PC-9 (cell line): ENCODE measurements at regions not wholly inside any gene's neighbourhood (a gene's known extent, or its start where the extent isn't known, plus 50 kb on each side); places are given as distances from the start of the nearest gene placed in this dataset.
A peak's percentile ranks its signal among the peaks of the same experiment; 100 is the strongest.

ENCODE experiments used
- BruUV-seq: library from RNA; stranded (reverse); fragments of 400-500 nt; replicated peaks from 2 replicates; lab custom pipeline; 2021; lab: Mats Ljungman, UMichigan
- CTCF ChIA-PET: fragments of 300-600 bp; sonication (Branson Sonifier 250); formaldehyde crosslinking; loops from one replicate; lab custom pipeline; 2022; ENCODE audit warnings: antibody characterized with exemption; lab: Charles Lee
- POLR2A ChIA-PET: fragments of 300-600 bp; sonication (Branson Sonifier 250); formaldehyde crosslinking; loops from one replicate; lab custom pipeline; 2022; ENCODE audit warnings: antibody characterized with exemption; ENCODE audit not compliant: unreplicated experiment; lab: Charles Lee
- DNase-seq, 2 experiments: peaks; one replicate each; pipeline versions ENCODE4 v3.0.0 to v3.0.0-alpha.2; 2015 to 2022; ENCODE audit warnings: mixed read lengths in 1 of 2
- H2AFZ ChIP-seq: fragments of 200-600 bp; sonication (generic); 2 replicates; pipeline ENCODE4 v1.8.1; 2017; ENCODE audit warnings: antibody characterized with exemption
- H3F3A ChIP-seq: fragments of 200-600 bp; sonication (generic); 2 replicates; pipeline ENCODE4 v1.8.1; 2017; ENCODE audit warnings: antibody characterized with exemption, mild to moderate bottlenecking, low read depth; ENCODE audit not compliant: insufficient read depth
- H3K27ac ChIP-seq: fragments of 200-600 bp; sonication (generic); 2 replicates; pipeline ENCODE4 v1.6.1; 2016; ENCODE audit warnings: mixed run types
- H3K27me3 ChIP-seq: fragments of 200-600 bp; sonication (generic); 2 replicates; pipeline ENCODE4 v1.6.1; 2016; ENCODE audit warnings: low read depth, mixed run types; ENCODE audit not compliant: insufficient read depth
- H3K36me3 ChIP-seq: fragments of 200-600 bp; sonication (generic); 2 replicates; pipeline ENCODE4 v1.6.1; 2016; ENCODE audit warnings: low read depth, mixed run types
- H3K4me1 ChIP-seq: fragments of 200-600 bp; sonication (generic); replicated peaks from 2 replicates; pipeline ENCODE4 v1.6.1; 2016; ENCODE audit warnings: mixed run types; ENCODE audit not compliant: insufficient read depth
- H3K4me2 ChIP-seq: fragments of 200-600 bp; sonication (generic); 2 replicates; pipeline ENCODE4 v1.6.1; 2017; ENCODE audit warnings: mixed run types
- H3K4me3 ChIP-seq: fragments of 200-600 bp; sonication (generic); 2 replicates; pipeline ENCODE4 v1.6.1; 2016; ENCODE audit warnings: mixed run types
- H3K79me2 ChIP-seq: fragments of 200-600 bp; sonication (generic); 2 replicates; pipeline ENCODE4 v1.6.1; 2017; ENCODE audit warnings: low read depth, mixed run types
- H3K9me2 ChIP-seq: fragments of 200-600 bp; sonication (generic); 2 replicates; pipeline ENCODE4 v1.8.1; 2017; ENCODE audit warnings: mild to moderate bottlenecking; ENCODE audit not compliant: insufficient read depth
- H3K9me3 ChIP-seq: fragments of 200-600 bp; sonication (generic); 2 replicates; pipeline ENCODE4 v1.8.1; 2016; ENCODE audit warnings: low read depth; ENCODE audit not compliant: insufficient read depth
- H4K20me1 ChIP-seq: fragments of 200-600 bp; sonication (generic); 2 replicates; pipeline ENCODE4 v1.8.1; 2017; ENCODE audit not compliant: insufficient read depth
- CTCF ChIP-seq: fragments of 200-600 bp; sonication (generic); conservative IDR thresholded peaks from 2 replicates; pipeline ENCODE4 v1.6.1; 2017; ENCODE audit warnings: mixed run types, antibody characterized with exemption, mild to moderate bottlenecking, moderate library complexity
- EZH2 ChIP-seq: fragments of 200-600 bp; sonication (generic); IDR thresholded peaks from 2 replicates; pipeline ENCODE4 v1.8.0; 2017; ENCODE audit warnings: antibody characterized with exemption, low read depth
- intact Hi-C: fragments of 100-400 bp; cut with micrococcal nuclease; formaldehyde crosslinking; loops from one replicate; pipeline ENCODE4 v1.10.0; 2022; ENCODE audit not compliant: unreplicated experiment

- H3K4me3 ChIP-seq = no peak overlapping the region
- H3K27me3 ChIP-seq = no peaks in the 10 kb centered on the region
- BruUV-seq = no TSS peak
- H3K9me2 ChIP-seq = no peaks in the 10 kb centered on the region
- H2AFZ ChIP-seq = no peak overlapping the region
- H3K4me2 ChIP-seq = no peak overlapping the region
- intact Hi-C loops = no loop called here
- H3K27ac ChIP-seq = no peak overlapping the region
- peaks cover 7% of the 10 kb centered on the region; the same call in 1 of the 2 replicates for H3K4me1 ChIP-seq
- CTCF ChIA-PET = no interaction called here
- H3K36me3 ChIP-seq = no peaks in the 10 kb centered on the region
- H3K79me2 ChIP-seq = no peaks in the 10 kb centered on the region
- POLR2A ChIA-PET = no interaction called here
- no peaks in the 10 kb centered on the region; the same call in 1 of the 2 replicates for H3F3A ChIP-seq
- no peaks in the 10 kb centered on the region for H3K9me3 ChIP-seq
- no peaks in the 10 kb centered on the region for H4K20me1 ChIP-seq
- DNase-seq = no peak
- TF ChIP-seq EZH2 (no peak), CTCF (no peak)
Observed at GRCh38 chr18:14933049-14933851, 185.3 kb downstream of the ANKRD30B start.

GRCh38 chr18:14933964-14934363 lies 186.0 kb downstream of the ANKRD30B start:
- no peaks in the 10 kb centered on the region for H3K4me1 ChIP-seq
- POLR2A ChIA-PET = no interaction called here
- no peaks in the 10 kb centered on the region for H3K79me2 ChIP-seq
- no peak overlapping the region for H3K4me2 ChIP-seq
- TF ChIP-seq CTCF (no peak), EZH2 (no peak)
- H3K4me3 ChIP-seq = no peak overlapping the region
- H4K20me1 ChIP-seq = no peaks in the 10 kb centered on the region
- no peaks in the 10 kb centered on the region for H3K9me2 ChIP-seq
- no peaks in the 10 kb centered on the region; the same call in 1 of the 2 replicates for H3F3A ChIP-seq
- H2AFZ ChIP-seq = no peak overlapping the region
- CTCF ChIA-PET = no interaction called here
- no TSS peak for BruUV-seq
- intact Hi-C loops = no loop called here
- DNase-seq = no peak
- no peaks in the 10 kb centered on the region for H3K27me3 ChIP-seq
- no peak overlapping the region for H3K27ac ChIP-seq
- no peaks in the 10 kb centered on the region for H3K36me3 ChIP-seq
- no peaks in the 10 kb centered on the region for H3K9me3 ChIP-seq

- Histone ChIP-seq H4K20me1 (no peaks in the 10 kb centered on the region), H2AFZ (no peak overlapping the region), H3K27me3 (no peaks in the 10 kb centered on the region), H3K4me2 (no peak overlapping the region), H3K4me3 (no peak overlapping the region), H3K9me2 (no peaks in the 10 kb centered on the region), H3K9me3 (no peaks in the 10 kb centered on the region), H3K36me3 (no peaks in the 10 kb centered on the region), H3K79me2 (no peaks in the 10 kb centered on the region), H3K27ac (no peak overlapping the region), H3F3A (no peaks in the 10 kb centered on the region), H3K4me1 (no peaks in the 10 kb centered on the region)
- CTCF ChIA-PET = no interaction called here
- intact Hi-C loops = no loop called here
- no TSS peak for BruUV-seq
- peak in 1 of 2 experiments; percentile 5 for DNase-seq
- no peak for TF ChIP-seq EZH2
- no peak for TF ChIP-seq CTCF
- POLR2A ChIA-PET = no interaction called here
Observed at GRCh38 chr18:14935210-14935609, 187.2 kb downstream of the ANKRD30B start.
